PC-3 (cell line): ENCODE measurements at regions not wholly inside any gene's neighbourhood (a gene's known extent, or its start where the extent isn't known, plus 50 kb on each side); places are given as distances from the start of the nearest gene placed in this dataset.

Experiments
- ATAC-seq: fragments of 200-7000 bp; cut with Tn5 transposase; 2 replicates; pipeline ENCODE4 v1.9.1; 2020; ENCODE audit warnings: mild to moderate bottlenecking, moderate library complexity
- BruUV-seq: library from RNA; stranded (reverse); fragments of 400-500 nt; replicated peaks from 2 replicates; lab custom pipeline; 2021; lab: Mats Ljungman, UMichigan
- CTCF ChIA-PET: fragments of 300-600 bp; sonication (Branson Sonifier 250); formaldehyde crosslinking; loops from one replicate; lab custom pipeline; 2022; ENCODE audit warnings: antibody characterized with exemption; lab: Charles Lee
- POLR2A ChIA-PET: fragments of 300-600 bp; sonication (Branson Sonifier 250); formaldehyde crosslinking; loops from one replicate; lab custom pipeline; 2022; ENCODE audit warnings: antibody characterized with exemption; ENCODE audit not compliant: unreplicated experiment; lab: Charles Lee
- DNase-seq: peaks from one replicate; pipeline ENCODE4 v3.0.0-alpha.2; 2015
- H2AFZ ChIP-seq: fragments of 300-600 bp; sonication (generic); 2 replicates; pipeline ENCODE4 v1.6.0; 2016; ENCODE audit warnings: antibody characterized with exemption, low read length
- H3F3A ChIP-seq: fragments of 300-600 bp; sonication (generic); one replicate; pipeline ENCODE4 v1.6.0; 2017; ENCODE audit warnings: antibody characterized with exemption, low read length, control low read depth, mild to moderate bottlenecking; ENCODE audit not compliant: unreplicated experiment
- H3K27ac ChIP-seq: fragments of 300-600 bp; sonication (generic); 2 replicates; pipeline ENCODE4 v1.5.1; 2016; ENCODE audit warnings: mild to moderate bottlenecking, low read length
- H3K27me3 ChIP-seq: fragments of 300-600 bp; sonication (generic); 2 replicates; pipeline ENCODE4 v1.6.1; 2016; ENCODE audit warnings: low read length, mixed read lengths
- H3K36me3 ChIP-seq: fragments of 300-600 bp; sonication (generic); 2 replicates; pipeline ENCODE4 v1.6.1; 2016; ENCODE audit warnings: low read depth, mixed run types, low read length, mixed read lengths
- H3K4me1 ChIP-seq: fragments of 300-600 bp; sonication (generic); 2 replicates; pipeline ENCODE4 v1.5.1; 2016; ENCODE audit warnings: low read length; ENCODE audit not compliant: insufficient read depth
- H3K4me2 ChIP-seq: fragments of 300-600 bp; sonication (generic); 2 replicates; pipeline ENCODE4 v1.6.0; 2016; ENCODE audit warnings: low read length
- H3K4me3 ChIP-seq: fragments of 300-600 bp; sonication (generic); 2 replicates; pipeline ENCODE4 v1.5.1; 2016; ENCODE audit warnings: mild to moderate bottlenecking, low read length, mixed read lengths
- H3K79me2 ChIP-seq: fragments of 300-600 bp; sonication (generic); 2 replicates; pipeline ENCODE4 v1.6.1; 2017; ENCODE audit warnings: low read length, mixed read lengths
- H3K9ac ChIP-seq: fragments of 300-600 bp; sonication (generic); 2 replicates; pipeline ENCODE4 v1.6.0; 2016; ENCODE audit warnings: mild to moderate bottlenecking, low read length
- H3K9me2 ChIP-seq: fragments of 300-600 bp; sonication (generic); replicated peaks from 2 replicates; pipeline ENCODE4 v1.6.1; 2016; ENCODE audit warnings: mixed run types, low read length, mixed read lengths
- H3K9me3 ChIP-seq: fragments of 300-600 bp; sonication (generic); 2 replicates; pipeline ENCODE4 v1.6.1; 2016; ENCODE audit warnings: low read length, mixed read lengths
- H4K20me1 ChIP-seq: fragments of 300-600 bp; sonication (generic); 2 replicates; pipeline ENCODE4 v1.6.1; 2016; ENCODE audit warnings: low read length, mixed read lengths
- CTCF ChIP-seq: fragments of 300-600 bp; sonication (generic); conservative IDR thresholded peaks from 2 replicates; pipeline ENCODE4 v1.5.1; 2017; ENCODE audit warnings: antibody characterized with exemption, low read depth, mild to moderate bottlenecking, low read length
- EZH2 ChIP-seq: fragments of 300-600 bp; sonication (generic); IDR thresholded peaks from one replicate; pipeline ENCODE4 v1.6.1; 2017; ENCODE audit warnings: antibody characterized with exemption, mild to moderate bottlenecking, low read length; ENCODE audit not compliant: unreplicated experiment
- EZH2phosphoT487 ChIP-seq: fragments of 300-600 bp; sonication (generic); IDR thresholded peaks from 2 replicates; pipeline ENCODE4 v1.6.1; 2018; ENCODE audit warnings: mild to moderate bottlenecking, antibody characterized with exemption, low read length, borderline replicate concordance
- intact Hi-C: fragments of 100-400 bp; cut with micrococcal nuclease; formaldehyde crosslinking; loops from 2 replicates; pipeline ENCODE4 v1.9.0; 2023

GRCh38 chr16:9412031-9412914 is 320.8 kb downstream of the HAPSTR1 start:
- H3K9ac ChIP-seq = no peak overlapping the region
- CTCF ChIA-PET = no interaction called here
- H2AFZ ChIP-seq = no peak overlapping the region
- H3K4me3 ChIP-seq = no peak overlapping the region
- POLR2A ChIA-PET = no interaction called here
- no peaks in the 10 kb centered on the region for H3F3A ChIP-seq
- H3K36me3 ChIP-seq = no peaks in the 10 kb centered on the region
- no peak overlapping the region for H3K27ac ChIP-seq
- no TSS peak for BruUV-seq
- H3K79me2 ChIP-seq = no peaks in the 10 kb centered on the region
- no peak for DNase-seq
- H3K27me3 ChIP-seq = peaks cover 18% of the 10 kb centered on the region; the same call in 1 of the 2 replicates
- H3K9me2 ChIP-seq = no peaks in the 10 kb centered on the region
- intact Hi-C loops = no loop called here
- no peak for TF ChIP-seq CTCF
- no peak for TF ChIP-seq EZH2phosphoT487
- no peak overlapping the region for H3K4me2 ChIP-seq
- no peaks in the 10 kb centered on the region for H3K9me3 ChIP-seq
- H3K4me1 ChIP-seq = no peaks in the 10 kb centered on the region
- H4K20me1 ChIP-seq = no peaks in the 10 kb centered on the region
- no peak for ATAC-seq

- Histone ChIP-seq H3K9ac (no peak overlapping the region), H3K9me2 (no peaks in the 10 kb centered on the region), H3K4me2 (no peak overlapping the region), H3K79me2 (no peaks in the 10 kb centered on the region), H3K27me3 (peaks cover 18% of the 10 kb centered on the region; the same call in 1 of the 2 replicates), H4K20me1 (no peaks in the 10 kb centered on the region), H3K36me3 (no peaks in the 10 kb centered on the region), H3K4me1 (no peaks in the 10 kb centered on the region), H3K4me3 (no peak overlapping the region), H3F3A (no peaks in the 10 kb centered on the region), H3K9me3 (no peaks in the 10 kb centered on the region), H2AFZ (no peak overlapping the region), H3K27ac (no peak overlapping the region)
- no TSS peak for BruUV-seq
- intact Hi-C loops = no loop called here
- ChIA-PET POLR2A (no interaction called here), CTCF (no interaction called here)
- ATAC-seq (no peak), DNase-seq (no peak)
- TF ChIP-seq EZH2 (no peak), EZH2phosphoT487 (no peak), CTCF (no peak)
Observed at GRCh38 chr16:9412915-9413264, 321.4 kb downstream of the HAPSTR1 start.

GRCh38 chr16:9415545-9415944 is 324.1 kb downstream of the HAPSTR1 start:
- ATAC-seq (no peak), DNase-seq (no peak)
- no peaks in the 10 kb centered on the region for H3K4me1 ChIP-seq
- no peaks in the 10 kb centered on the region for H4K20me1 ChIP-seq
- ChIA-PET CTCF (no interaction called here), POLR2A (no interaction called here)
- H2AFZ ChIP-seq = no peak overlapping the region
- H3K27ac ChIP-seq = no peak overlapping the region
- TF ChIP-seq EZH2phosphoT487 = no peak
- no peak for TF ChIP-seq CTCF
- TF ChIP-seq EZH2 = no peak
- no peaks in the 10 kb centered on the region for H3K36me3 ChIP-seq
- no TSS peak for BruUV-seq
- H3K27me3 ChIP-seq = peaks cover 4% of the 10 kb centered on the region; the same call in 1 of the 2 replicates
- no peak overlapping the region for H3K4me2 ChIP-seq
- no peaks in the 10 kb centered on the region for H3F3A ChIP-seq
- no peak overlapping the region for H3K9ac ChIP-seq
- no peaks in the 10 kb centered on the region for H3K9me3 ChIP-seq
- no peaks in the 10 kb centered on the region for H3K9me2 ChIP-seq
- no peak overlapping the region for H3K4me3 ChIP-seq
- H3K79me2 ChIP-seq = no peaks in the 10 kb centered on the region
- intact Hi-C loops = no loop called here
